HL-60 (cell line): ENCODE measurements at regions not wholly inside any gene's neighbourhood (a gene's known extent, or its start where the extent isn't known, plus 50 kb on each side); places are given as distances from the start of the nearest gene placed in this dataset.

ENCODE experiments used
- DNase-seq, 2 experiments: peaks; one replicate each; pipeline ENCODE4 v3.0.0-alpha.2; 2010 to 2020; ENCODE audit warnings: low read depth in 1 of 2, low spot score in 1 of 2
- H3K27ac ChIP-seq: fragments of 250-450 bp; sonication (Bioruptor Pico); replicated peaks from 2 replicates; pipeline ENCODE4 v1.5.1; 2020; ENCODE audit warnings: mild to moderate bottlenecking, moderate library complexity
- H3K27me3 ChIP-seq: fragments of 250-450 bp; sonication (Bioruptor Pico); 2 replicates; pipeline ENCODE4 v1.5.1; 2021; ENCODE audit warnings: mild to moderate bottlenecking, moderate library complexity; ENCODE audit not compliant: insufficient read depth, poor library complexity, severe bottlenecking
- H3K4me3 ChIP-seq: replicated peaks from 2 replicates; pipeline ENCODE4 v1.5.1; 2011; ENCODE audit warnings: mild to moderate bottlenecking, control low read depth, low read length; ENCODE audit not compliant: insufficient read depth
- CTCF ChIP-seq: IDR thresholded peaks from one replicate; pipeline ENCODE4 v1.5.1; 2011; ENCODE audit warnings: low read length, control low read depth, inconsistent platforms; ENCODE audit not compliant: insufficient read depth
- GABPA ChIP-seq: IDR thresholded peaks from 2 replicates; pipeline ENCODE4 v1.6.1; 2012; ENCODE audit warnings: low read depth
- POLR2AphosphoS5 ChIP-seq: IDR thresholded peaks from 2 replicates; pipeline ENCODE4 v1.6.1; 2012; ENCODE audit warnings: low read depth
- REST ChIP-seq: IDR thresholded peaks from 2 replicates; pipeline ENCODE4 v1.6.1; 2012; ENCODE audit warnings: low read depth; ENCODE audit not compliant: insufficient replicate concordance
- SPI1 ChIP-seq: IDR thresholded peaks from 2 replicates; pipeline ENCODE4 v1.6.1; 2012; ENCODE audit warnings: low read depth, mild to moderate bottlenecking, borderline replicate concordance

GRCh38 chr4:36852856-36853255 is 391.7 kb upstream of the NWD2 start:
- no peak for TF ChIP-seq POLR2AphosphoS5
- TF ChIP-seq CTCF = no peak
- TF ChIP-seq SPI1 = no peak
- TF ChIP-seq REST = no peak
- TF ChIP-seq GABPA = no peak
- no peak overlapping the region for H3K27ac ChIP-seq
- no peak overlapping the region for H3K4me3 ChIP-seq
- DNase-seq = no peak
- no peaks in the 10 kb centered on the region for H3K27me3 ChIP-seq

- Histone ChIP-seq H3K27ac (no peak overlapping the region), H3K4me3 (no peak overlapping the region), H3K27me3 (no peaks in the 10 kb centered on the region)
- no peak for DNase-seq
- TF ChIP-seq POLR2AphosphoS5 (no peak), SPI1 (no peak), CTCF (no peak), REST (no peak), GABPA (no peak)
These were observed 390.0 kb upstream of the NWD2 start for GRCh38 chr4:36854554-36854953.

- TF ChIP-seq CTCF (no peak), SPI1 (no peak), GABPA (no peak), POLR2AphosphoS5 (no peak), REST (no peak)
- no peak for DNase-seq
- Histone ChIP-seq H3K27me3 (no peaks in the 10 kb centered on the region), H3K27ac (no peak overlapping the region), H3K4me3 (no peak overlapping the region)
These were observed 380.9 kb upstream of the NWD2 start for GRCh38 chr4:36863601-36864000.
